Astrocyte (in vitro differentiated cells and primary cell): ENCODE measurements at regions not wholly inside any gene's neighbourhood (a gene's known extent, or its start where the extent isn't known, plus 50 kb on each side); places are given as distances from the start of the nearest gene placed in this dataset.

Experiments used
- DNase-seq: peaks from one replicate; pipeline ENCODE4 v3.0.0-alpha.2; 2010; ENCODE audit warnings: low read depth
- FAIRE-seq: peaks from 2 replicates; lab custom pipeline; 2011; peaks lifted over from hg19 to GRCh38; lab: Jason Lieb, UNC
- H2AFZ ChIP-seq: 2 replicates; pipeline ENCODE4 v1.6.0; 2012; ENCODE audit warnings: low read depth, low read length, inconsistent platforms
- H3K27ac ChIP-seq: 2 replicates; pipeline ENCODE4 v1.5.1; 2011; ENCODE audit warnings: low read depth, low read length, inconsistent platforms
- H3K27me3 ChIP-seq: 2 replicates; pipeline ENCODE4 v1.6.0; 2011; ENCODE audit warnings: low read length, inconsistent platforms; ENCODE audit not compliant: insufficient read depth
- H3K36me3 ChIP-seq: 2 replicates; pipeline ENCODE4 v1.5.1; 2011; ENCODE audit warnings: low read length, inconsistent platforms; ENCODE audit not compliant: insufficient read depth
- H3K4me1 ChIP-seq: 2 replicates; pipeline ENCODE4 v1.5.1; 2011; ENCODE audit warnings: low read length, inconsistent platforms; ENCODE audit not compliant: insufficient read depth
- H3K4me2 ChIP-seq: 2 replicates; pipeline ENCODE4 v1.6.0; 2012; ENCODE audit warnings: low read length, inconsistent platforms
- H3K4me3 ChIP-seq: 2 replicates; pipeline ENCODE4 v1.5.1; 2011; ENCODE audit warnings: low read depth, mild to moderate bottlenecking, low read length, inconsistent platforms; ENCODE audit not compliant: insufficient read depth
- H3K79me2 ChIP-seq: 2 replicates; pipeline ENCODE4 v1.6.0; 2012; ENCODE audit warnings: mild to moderate bottlenecking, low read length, inconsistent platforms; ENCODE audit not compliant: insufficient read depth
- H3K9ac ChIP-seq: 2 replicates; pipeline ENCODE4 v1.6.0; 2012; ENCODE audit warnings: mild to moderate bottlenecking, low read length, inconsistent platforms
- H3K9me3 ChIP-seq: 2 replicates; pipeline ENCODE4 v1.5.1; 2012; ENCODE audit warnings: low read depth, mild to moderate bottlenecking, low read length, inconsistent platforms; ENCODE audit not compliant: insufficient read depth
- H4K20me1 ChIP-seq: 2 replicates; pipeline ENCODE4 v1.6.0; 2012; ENCODE audit warnings: low read length, inconsistent platforms; ENCODE audit not compliant: insufficient read depth
- H3K27ac Mint-ChIP-seq: one replicate; pipeline ENCODE4 v1.8.0; 2021; ENCODE audit warnings: mild to moderate bottlenecking, mixed read lengths; ENCODE audit not compliant: unreplicated experiment
- H3K27me3 Mint-ChIP-seq: one replicate; pipeline ENCODE4 v1.8.0; 2021; ENCODE audit warnings: low read depth, mixed read lengths; ENCODE audit not compliant: unreplicated experiment
- H3K36me3 Mint-ChIP-seq: one replicate; pipeline ENCODE4 v1.8.0; 2021; ENCODE audit warnings: low read depth, mixed read lengths; ENCODE audit not compliant: unreplicated experiment
- H3K4me1 Mint-ChIP-seq: one replicate; pipeline ENCODE4 v1.8.0; 2021; ENCODE audit warnings: low read depth, mixed read lengths; ENCODE audit not compliant: unreplicated experiment
- H3K4me3 Mint-ChIP-seq: one replicate; pipeline ENCODE4 v1.8.0; 2021; ENCODE audit warnings: mild to moderate bottlenecking, moderate library complexity, mixed read lengths; ENCODE audit not compliant: unreplicated experiment
- H3K9me3 Mint-ChIP-seq: one replicate; pipeline ENCODE4 v1.8.0; 2021; ENCODE audit warnings: mild to moderate bottlenecking, mixed read lengths; ENCODE audit not compliant: unreplicated experiment
- CTCF ChIP-seq: IDR thresholded peaks from 2 replicates; pipeline ENCODE4 v1.5.1; 2011; ENCODE audit warnings: low read depth, mild to moderate bottlenecking, inconsistent platforms, low read length, moderate library complexity; ENCODE audit not compliant: insufficient read depth
- EZH2 ChIP-seq: IDR thresholded peaks from 2 replicates; pipeline ENCODE4 v1.6.1; 2012; ENCODE audit warnings: mild to moderate bottlenecking, low read length, inconsistent platforms; ENCODE audit not compliant: insufficient read depth

GRCh38 chr9:101991926-101992325 lies 253.5 kb upstream of the GRIN3A start:
- no peaks in the 10 kb centered on the region for H3K27me3 ChIP-seq
- H3K79me2 ChIP-seq = no peaks in the 10 kb centered on the region
- no peak overlapping the region for H3K27ac ChIP-seq
- TF ChIP-seq EZH2 (no peak), CTCF (no peak)
- no peaks in the 10 kb centered on the region for H3K4me1 Mint-ChIP-seq
- no peak overlapping the region for H3K9ac ChIP-seq
- H3K36me3 Mint-ChIP-seq = no peaks in the 10 kb centered on the region
- no peaks in the 10 kb centered on the region for H3K9me3 ChIP-seq
- H4K20me1 ChIP-seq = no peaks in the 10 kb centered on the region
- no peak for FAIRE-seq
- peaks cover 8% of the 10 kb centered on the region for H3K4me1 ChIP-seq
- H3K4me3 ChIP-seq = no peak overlapping the region
- no peak overlapping the region for H3K27ac Mint-ChIP-seq
- H2AFZ ChIP-seq = no peak overlapping the region
- DNase-seq = no peak
- H3K4me3 Mint-ChIP-seq = no peak overlapping the region
- H3K27me3 Mint-ChIP-seq = no peaks in the 10 kb centered on the region
- no peaks in the 10 kb centered on the region for H3K36me3 ChIP-seq
- H3K9me3 Mint-ChIP-seq = peaks cover 4% of the 10 kb centered on the region
- H3K4me2 ChIP-seq = no peak overlapping the region

- Histone ChIP-seq H4K20me1 (no peaks in the 10 kb centered on the region), H3K9ac (no peak overlapping the region), H3K4me2 (no peak overlapping the region), H3K79me2 (no peaks in the 10 kb centered on the region), H2AFZ (no peak overlapping the region), H3K4me1 (no peaks in the 10 kb centered on the region), H3K27ac (no peak overlapping the region), H3K36me3 (no peaks in the 10 kb centered on the region), H3K9me3 (no peaks in the 10 kb centered on the region), H3K27me3 (no peaks in the 10 kb centered on the region), H3K4me3 (no peak overlapping the region)
- TF ChIP-seq CTCF (peak; percentile 55), EZH2 (no peak)
- H3K36me3 Mint-ChIP-seq = no peaks in the 10 kb centered on the region
- no peaks in the 10 kb centered on the region for H3K27me3 Mint-ChIP-seq
- no peaks in the 10 kb centered on the region for H3K4me1 Mint-ChIP-seq
- H3K4me3 Mint-ChIP-seq = no peak overlapping the region
- DNase-seq = no peak
- no peak for FAIRE-seq
- no peaks in the 10 kb centered on the region for H3K9me3 Mint-ChIP-seq
- no peak overlapping the region for H3K27ac Mint-ChIP-seq
These were observed 239.3 kb upstream of the GRIN3A start for GRCh38 chr9:101977614-101978210.

DNA sequence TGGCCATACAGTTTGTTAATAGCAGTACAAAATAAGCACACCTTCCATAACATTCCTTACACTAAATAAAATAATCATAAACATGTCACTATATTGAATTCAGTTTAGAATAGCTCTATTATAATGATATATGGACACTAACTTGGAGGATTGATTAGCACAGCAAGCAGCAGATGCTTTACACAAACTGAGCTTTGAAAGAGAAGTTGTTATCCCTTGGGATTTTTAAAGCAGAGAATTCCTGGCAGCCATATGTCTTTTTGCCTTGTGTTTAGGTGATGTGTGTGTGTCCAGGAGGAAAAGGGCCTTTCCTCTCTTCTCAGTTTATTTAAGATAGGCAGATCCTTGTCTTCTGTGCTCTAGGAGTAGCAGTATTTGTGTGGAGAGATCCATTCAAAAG lies 232.2 kb upstream of the GRIN3A start:
- no peaks in the 10 kb centered on the region for H3K36me3 ChIP-seq
- DNase-seq (no peak), FAIRE-seq (no peak)
- no peak overlapping the region for H2AFZ ChIP-seq
- no peak overlapping the region for H3K4me2 ChIP-seq
- H3K27ac ChIP-seq = no peak overlapping the region
- no peaks in the 10 kb centered on the region for H4K20me1 ChIP-seq
- Mint-ChIP-seq H3K27ac (no peak overlapping the region), H3K4me1 (no peaks in the 10 kb centered on the region), H3K27me3 (no peaks in the 10 kb centered on the region), H3K9me3 (no peaks in the 10 kb centered on the region), H3K4me3 (no peak overlapping the region), H3K36me3 (no peaks in the 10 kb centered on the region)
- H3K9me3 ChIP-seq = no peaks in the 10 kb centered on the region
- H3K4me1 ChIP-seq = no peaks in the 10 kb centered on the region
- no peaks in the 10 kb centered on the region for H3K79me2 ChIP-seq
- no peak overlapping the region for H3K4me3 ChIP-seq
- H3K27me3 ChIP-seq = no peaks in the 10 kb centered on the region
- TF ChIP-seq CTCF (no peak), EZH2 (no peak)
- no peak overlapping the region for H3K9ac ChIP-seq
